ENCODE measurements at regions not wholly inside any gene's neighbourhood (a gene's known extent, or its start where the extent isn't known, plus 50 kb on each side); places are given as distances from the start of the nearest gene placed in this dataset.

GRCh38 chr12:132401982-132402381, 72.6 kb upstream of the GALNT9 start:
- TF ChIP-seq, protein P1, sequence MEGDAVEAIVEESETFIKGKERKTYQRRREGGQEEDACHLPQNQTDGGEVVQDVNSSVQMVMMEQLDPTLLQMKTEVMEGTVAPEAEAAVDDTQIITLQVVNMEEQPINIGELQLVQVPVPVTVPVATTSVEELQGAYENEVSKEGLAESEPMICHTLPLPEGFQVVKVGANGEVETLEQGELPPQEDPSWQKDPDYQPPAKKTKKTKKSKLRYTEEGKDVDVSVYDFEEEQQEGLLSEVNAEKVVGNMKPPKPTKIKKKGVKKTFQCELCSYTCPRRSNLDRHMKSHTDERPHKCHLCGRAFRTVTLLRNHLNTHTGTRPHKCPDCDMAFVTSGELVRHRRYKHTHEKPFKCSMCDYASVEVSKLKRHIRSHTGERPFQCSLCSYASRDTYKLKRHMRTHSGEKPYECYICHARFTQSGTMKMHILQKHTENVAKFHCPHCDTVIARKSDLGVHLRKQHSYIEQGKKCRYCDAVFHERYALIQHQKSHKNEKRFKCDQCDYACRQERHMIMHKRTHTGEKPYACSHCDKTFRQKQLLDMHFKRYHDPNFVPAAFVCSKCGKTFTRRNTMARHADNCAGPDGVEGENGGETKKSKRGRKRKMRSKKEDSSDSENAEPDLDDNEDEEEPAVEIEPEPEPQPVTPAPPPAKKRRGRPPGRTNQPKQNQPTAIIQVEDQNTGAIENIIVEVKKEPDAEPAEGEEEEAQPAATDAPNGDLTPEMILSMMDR (IDR thresholded peaks at IDR 0.05), result no peak
- TF ChIP-seq POLR2A (IDR thresholded peaks at IDR 0.05), result no peak
